Ramos (cell line): ENCODE measurements at regions not wholly inside any gene's neighbourhood (a gene's known extent, or its start where the extent isn't known, plus 50 kb on each side); places are given as distances from the start of the nearest gene placed in this dataset.

Source experiments
- in situ Hi-C: fragments of 300-500 bp; cut with MboI; formaldehyde crosslinking; loops from one replicate; pipeline ENCODE4 v1.14.3; 2022; ENCODE audit warnings: low sequenced_read_pairs; ENCODE audit not compliant: unreplicated experiment

DNA sequence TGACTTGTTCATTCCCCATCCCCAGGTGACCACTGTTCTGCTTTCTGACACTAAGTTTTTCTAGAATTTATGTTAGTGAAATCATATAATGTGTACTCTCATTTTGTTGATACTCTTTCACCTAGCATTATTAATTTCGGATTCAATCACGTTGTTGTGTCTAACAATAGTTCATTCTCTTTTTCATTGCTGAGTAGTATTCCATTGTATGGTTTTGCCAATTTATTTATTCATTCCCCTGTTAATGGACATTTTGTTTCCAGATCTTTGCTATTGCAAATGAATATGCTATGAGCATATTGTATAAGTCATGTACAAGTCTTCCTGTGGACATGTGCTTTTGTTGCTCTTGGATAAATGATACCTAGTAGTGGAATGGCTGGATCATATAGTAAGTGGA, 146.4 kb downstream of the FAM204A start:
- in situ Hi-C loops: no loop called here

DNA sequence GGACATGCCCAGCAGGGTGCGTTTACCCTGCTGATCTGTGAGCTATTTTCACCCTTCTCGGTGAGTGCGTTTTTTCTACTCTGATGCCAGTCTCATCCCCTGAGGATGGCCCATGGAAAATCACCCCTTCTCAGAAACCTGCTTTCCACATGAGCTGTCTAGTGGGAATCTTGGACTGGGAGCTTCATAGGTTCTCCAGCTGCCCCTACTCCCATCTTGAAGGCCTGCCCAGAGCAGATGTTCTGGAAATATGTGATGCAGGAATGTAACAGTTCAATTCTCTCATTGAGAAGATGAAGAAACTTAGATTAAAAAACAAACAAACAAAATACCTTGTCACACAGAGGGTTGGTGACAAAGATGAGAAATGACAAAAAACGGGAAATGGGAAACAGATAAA, 146.9 kb upstream of the RAB11FIP2 start:
- in situ Hi-C loops: no loop called here

DNA sequence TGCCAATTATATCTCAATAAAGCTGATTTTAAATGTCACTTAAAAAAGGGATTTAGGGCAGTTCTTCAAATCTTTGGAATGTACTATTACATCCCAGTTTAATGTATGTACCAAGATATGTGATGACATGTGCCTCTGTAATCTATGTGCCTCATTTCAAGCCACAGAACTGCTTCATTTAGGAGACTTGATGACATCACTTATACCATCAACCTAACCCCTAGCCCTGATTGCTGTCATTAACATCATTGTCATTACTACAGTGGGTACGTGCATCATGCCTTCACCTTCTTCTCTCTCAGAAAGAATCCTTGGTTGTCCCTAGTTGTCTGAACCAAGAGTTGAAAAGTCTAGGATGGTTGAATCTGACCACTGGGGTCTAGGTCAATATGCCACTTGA, 134.3 kb upstream of the RAB11FIP2 start:
- in situ Hi-C loops: no loop called here

DNA sequence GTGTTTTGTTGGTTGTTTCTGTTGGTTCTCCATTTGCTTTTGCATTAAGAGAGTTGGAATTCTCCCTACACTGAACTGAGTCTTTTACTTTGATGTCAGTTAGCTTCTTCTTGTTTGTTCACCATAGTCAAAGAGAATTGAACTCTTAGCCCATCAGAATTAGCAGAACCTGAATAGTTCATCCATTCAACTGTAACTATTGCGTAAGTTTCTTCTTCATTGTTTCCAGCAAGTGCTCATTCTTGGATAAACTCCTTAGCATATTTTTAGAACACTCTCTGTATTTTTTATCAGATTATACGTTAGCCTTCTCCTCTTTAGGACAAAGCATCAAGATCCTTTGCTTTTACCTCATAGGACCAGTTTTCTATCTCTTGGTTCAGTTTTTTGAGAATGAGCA, 128.4 kb upstream of the RAB11FIP2 start:
- in situ Hi-C loops: no loop called here

DNA sequence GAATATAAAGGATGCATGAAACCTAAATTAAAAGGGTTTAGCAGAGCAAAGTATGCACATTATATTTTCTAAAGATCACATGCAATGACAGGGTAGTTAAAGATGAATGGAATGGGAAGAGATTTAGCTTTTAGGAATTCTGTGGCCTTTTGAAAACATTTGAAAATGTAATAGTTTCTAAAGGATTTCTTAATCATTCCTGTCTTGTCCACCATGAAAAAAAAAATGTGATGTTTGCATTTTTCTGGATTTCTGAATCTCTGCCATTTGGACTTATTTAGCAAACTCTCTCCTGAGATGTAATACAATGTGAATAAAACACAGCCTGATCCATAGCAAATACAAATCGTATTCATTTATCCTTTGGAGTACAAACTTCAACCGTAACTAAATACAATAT, 126.6 kb upstream of the RAB11FIP2 start:
- in situ Hi-C loops: no loop called here

DNA sequence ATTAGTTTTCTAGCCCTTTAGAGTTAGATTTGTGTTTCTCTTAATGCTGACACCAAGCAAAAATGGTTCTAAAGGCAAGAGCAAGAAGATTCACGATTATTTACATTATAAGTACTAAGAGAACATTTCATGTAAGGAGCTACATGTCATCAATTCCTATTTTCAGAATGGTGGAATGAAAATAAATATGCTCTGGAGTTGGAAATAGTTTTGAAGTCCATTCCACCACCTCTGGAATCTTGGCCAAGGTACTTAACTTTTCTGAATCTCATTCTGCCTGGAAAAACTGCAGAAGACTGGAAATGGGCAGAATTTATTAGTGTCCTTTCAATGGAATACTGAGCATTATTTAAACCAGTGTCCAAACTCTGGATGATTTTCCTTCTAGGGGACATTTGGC, 125.1 kb upstream of the RAB11FIP2 start:
- in situ Hi-C loops: no loop called here

DNA sequence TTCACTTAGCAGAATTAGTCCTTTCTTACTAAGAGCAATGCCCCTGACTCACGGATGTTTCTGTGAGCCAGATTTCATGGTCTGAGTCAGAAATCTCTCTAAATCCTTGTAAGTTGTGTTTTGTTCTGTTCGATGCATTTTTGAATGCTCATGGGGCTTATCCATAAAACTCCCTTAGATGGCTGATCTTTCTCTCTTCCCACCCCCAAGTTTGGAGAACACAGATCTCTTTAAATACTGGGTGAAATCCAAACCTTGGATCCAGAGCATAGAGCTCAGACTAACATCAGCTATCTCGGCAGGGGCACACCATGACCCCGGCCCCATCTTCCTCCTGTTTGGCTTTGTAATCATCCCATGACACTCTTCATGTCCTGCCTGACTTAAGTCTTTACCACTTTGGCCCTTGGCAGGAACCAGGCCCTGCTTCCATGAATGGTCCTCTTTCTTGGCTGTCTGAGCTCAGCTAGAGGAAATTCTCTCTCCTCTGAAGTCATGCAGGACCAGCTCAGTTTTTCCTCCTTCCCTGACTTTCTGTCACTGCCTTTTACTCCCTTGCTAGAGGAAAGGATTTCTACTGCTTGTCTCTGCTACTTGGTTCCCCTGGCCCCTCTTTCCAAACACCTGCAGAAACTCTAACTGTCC, 120.4 kb upstream of the RAB11FIP2 start:
- in situ Hi-C loops: no loop called here

DNA sequence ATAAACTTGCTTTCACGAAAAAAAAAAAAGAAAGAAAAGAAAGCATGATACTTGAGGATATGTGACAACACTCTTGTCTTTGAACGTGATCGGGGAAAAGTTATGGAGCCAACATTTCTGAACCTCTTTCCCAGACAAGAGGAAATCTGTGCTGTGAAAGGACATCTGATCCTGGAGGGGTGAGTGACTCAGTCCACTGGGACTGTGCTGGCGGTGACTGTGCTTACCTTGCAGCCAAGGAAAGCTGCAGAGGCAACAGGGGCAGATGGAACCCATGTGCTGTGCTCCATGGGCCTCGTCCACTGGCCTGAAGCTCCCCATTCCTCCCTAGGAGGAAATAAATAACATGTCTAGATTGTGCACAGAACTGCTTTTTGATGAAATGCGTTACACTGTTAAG, 116.5 kb upstream of the RAB11FIP2 start:
- in situ Hi-C loops: no loop called here

DNA sequence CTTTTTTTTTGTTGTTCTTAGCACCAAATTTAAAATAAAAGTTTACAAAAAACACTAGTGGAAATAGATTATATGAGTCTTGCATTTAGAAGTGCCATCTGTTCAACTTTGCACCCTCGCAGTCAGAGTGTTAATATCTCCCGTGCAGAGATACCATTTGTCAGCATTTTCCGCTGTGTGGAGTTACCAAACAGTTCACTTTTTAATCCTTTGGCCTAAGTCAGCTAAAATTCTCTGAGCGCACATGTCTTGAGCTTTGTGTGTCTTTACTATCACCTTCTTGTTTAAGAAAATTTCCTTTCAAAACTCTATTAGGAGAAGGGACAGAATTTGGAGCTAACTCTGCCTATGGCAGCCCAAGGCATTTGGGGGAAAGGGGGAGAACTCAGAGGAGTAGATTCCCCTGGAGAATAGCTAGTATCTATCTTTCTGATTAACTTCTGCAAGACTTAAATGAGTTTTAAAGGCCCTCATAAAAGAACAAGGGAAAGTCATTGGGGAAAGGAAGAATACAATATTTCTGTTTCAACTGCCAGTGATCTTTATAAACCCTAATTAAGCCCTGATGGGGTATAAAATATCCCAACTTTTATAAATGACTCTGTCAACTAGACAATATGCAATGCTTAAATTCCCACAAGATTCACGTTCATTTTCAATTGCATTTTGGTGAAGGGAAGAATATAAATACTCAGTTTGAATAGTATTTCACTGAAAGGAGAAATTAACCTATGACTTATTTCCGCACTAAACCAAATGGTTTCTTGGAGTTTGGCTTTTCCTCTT, 114.9 kb upstream of the RAB11FIP2 start:
- in situ Hi-C loops: no loop called here

DNA sequence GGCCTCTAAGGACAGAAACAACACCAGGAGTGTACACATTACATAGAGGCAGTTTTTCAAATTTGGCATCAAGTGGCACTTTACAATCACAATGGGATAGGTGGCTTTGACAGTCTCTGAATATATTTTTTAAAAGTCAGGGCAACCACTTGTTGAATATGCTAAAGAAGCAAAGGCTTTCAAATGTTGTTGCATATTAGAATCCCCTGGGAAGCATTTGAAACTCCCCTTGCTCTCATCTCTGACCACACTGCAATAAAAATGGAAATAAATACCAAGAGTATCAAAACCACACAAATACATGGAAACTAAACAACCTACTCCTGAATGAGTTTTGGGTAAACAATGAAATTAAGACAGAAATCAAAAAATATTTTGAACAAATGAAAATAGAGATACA, 106.5 kb upstream of the RAB11FIP2 start:
- in situ Hi-C loops: no loop called here

DNA sequence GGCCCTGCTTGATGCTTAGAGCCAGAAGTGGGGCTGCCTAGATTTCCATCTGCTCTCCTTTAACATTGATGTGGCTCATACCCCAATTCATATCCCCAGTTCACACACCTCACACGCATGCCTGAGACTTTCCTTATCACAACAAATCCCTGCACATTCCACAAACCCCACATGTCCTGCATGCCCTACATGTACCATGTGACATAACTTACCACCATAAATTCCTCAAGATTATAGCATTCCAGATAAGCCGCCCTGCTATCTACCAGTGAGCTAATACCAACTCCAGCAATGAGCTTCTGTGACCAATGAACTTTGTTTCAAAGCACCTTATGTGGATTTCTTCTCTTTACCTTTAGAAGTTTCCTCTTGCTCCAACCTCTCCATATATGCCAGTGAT, 104.7 kb upstream of the RAB11FIP2 start:
- in situ Hi-C loops: no loop called here

DNA sequence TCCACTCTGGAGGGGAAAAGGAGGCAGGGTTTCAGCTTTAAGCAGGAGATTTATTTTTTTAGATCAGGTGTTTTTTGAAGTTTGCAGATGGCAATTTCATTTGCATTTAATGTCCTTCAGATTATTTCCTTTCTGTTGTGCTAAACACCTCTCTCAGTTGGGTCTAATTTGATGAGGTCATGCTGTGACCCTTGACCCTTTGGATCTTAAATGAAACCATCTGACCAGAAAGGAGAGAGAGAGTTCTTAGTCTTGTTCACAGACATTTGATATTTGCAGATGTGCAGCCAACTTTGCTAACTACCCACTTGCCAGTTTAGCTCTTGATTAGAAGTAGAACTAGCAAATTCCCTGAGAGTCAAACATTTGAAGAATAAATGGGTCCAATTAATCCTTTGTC, 101.5 kb upstream of the RAB11FIP2 start:
- in situ Hi-C loops: no loop called here

DNA sequence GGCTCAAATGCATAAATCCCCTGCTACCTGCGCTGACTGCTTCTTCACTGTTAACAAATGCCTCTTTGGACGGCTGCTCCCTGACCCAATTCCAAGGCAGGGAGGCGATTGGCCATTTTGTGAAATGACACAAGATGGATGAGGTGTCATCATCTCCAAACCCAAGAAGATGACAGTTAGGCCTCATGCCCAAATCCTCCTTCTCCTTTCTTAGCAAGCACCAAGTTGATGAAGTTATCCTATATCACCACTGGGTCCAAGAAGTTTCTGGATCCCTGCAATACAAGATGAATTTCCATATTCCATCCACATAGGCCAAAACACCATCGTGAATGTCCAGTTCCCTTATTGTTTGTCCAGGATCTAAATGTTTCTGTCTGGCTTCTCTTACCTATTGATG, 98.5 kb upstream of the RAB11FIP2 start:
- in situ Hi-C loops: no loop called here

DNA sequence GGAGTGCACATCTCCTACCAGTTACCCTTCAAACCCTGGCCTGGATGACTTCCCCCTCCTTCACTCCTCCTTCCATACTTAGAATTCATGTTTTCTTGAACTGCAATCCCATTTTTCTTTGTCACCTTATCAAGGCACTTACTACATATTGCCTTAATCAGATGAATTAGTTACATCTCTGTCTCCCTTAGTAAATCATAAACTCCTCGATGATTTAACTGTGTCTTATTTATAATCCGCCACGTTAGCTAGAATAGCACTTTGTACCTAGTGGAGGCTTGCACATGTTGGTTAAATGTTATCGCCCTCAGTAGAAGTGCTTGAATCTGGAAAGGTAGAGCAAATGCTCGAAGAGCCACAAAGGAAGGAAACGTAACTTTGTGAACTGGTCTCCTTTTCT, 94.7 kb upstream of the RAB11FIP2 start:
- in situ Hi-C loops: no loop called here

DNA sequence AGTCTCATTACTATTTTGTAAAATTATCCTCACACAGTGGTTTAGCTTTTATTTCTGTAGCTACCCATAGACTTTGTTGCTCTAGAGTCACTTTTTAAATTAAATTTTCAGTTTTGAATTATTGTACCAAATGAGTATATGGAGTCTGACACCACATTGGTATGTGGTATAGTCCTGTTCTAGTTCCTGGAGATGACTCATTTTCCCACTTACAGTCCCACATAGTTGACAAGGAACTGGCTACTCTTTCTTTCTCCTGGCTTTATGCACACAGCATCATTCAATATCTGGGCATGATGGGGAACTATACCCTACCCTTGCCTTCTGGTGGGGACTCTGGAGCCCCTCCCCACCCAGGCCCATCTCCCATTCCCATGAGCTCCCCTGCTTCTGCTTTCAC, 92.6 kb upstream of the RAB11FIP2 start:
- in situ Hi-C loops: no loop called here

DNA sequence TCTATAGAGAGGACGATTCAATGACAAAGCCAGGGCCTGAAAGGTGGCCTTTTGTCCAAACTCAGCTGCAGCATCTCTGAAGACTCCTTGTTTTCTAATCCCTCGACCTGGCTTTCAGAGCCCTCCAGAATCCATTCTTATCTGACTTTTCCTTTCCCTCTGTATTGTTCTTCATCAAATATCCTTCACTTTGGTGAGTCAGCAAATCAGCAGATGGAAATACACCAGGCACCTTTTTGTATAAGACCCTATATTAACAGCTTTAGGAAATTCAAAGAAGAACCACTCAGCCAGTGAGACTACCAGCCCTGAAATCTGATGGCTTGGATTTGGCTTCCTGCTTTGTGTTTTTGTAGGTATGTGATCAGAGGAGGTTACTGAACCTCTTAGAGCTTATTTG, 81.9 kb upstream of the RAB11FIP2 start:
- in situ Hi-C loops: no loop called here

DNA sequence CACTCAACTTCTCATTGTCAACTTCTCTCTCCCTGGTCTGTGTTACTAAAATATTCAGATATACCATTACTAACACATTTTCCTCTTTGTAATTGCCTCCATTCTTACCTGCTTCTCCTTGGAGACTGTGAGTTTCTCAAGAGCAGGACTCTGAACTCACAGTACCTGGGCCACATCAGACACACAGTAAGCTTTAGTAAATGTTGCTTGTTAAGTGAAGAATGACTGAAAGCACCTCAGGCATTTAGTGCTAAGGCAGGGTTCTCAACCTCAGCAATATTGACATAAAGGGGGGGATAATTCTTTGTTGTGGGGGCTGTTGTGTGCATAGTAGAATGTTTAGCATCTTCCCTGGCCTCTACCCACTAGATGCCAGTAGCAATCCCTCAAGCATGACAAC, 72.0 kb upstream of the RAB11FIP2 start:
- in situ Hi-C loops: no loop called here

DNA sequence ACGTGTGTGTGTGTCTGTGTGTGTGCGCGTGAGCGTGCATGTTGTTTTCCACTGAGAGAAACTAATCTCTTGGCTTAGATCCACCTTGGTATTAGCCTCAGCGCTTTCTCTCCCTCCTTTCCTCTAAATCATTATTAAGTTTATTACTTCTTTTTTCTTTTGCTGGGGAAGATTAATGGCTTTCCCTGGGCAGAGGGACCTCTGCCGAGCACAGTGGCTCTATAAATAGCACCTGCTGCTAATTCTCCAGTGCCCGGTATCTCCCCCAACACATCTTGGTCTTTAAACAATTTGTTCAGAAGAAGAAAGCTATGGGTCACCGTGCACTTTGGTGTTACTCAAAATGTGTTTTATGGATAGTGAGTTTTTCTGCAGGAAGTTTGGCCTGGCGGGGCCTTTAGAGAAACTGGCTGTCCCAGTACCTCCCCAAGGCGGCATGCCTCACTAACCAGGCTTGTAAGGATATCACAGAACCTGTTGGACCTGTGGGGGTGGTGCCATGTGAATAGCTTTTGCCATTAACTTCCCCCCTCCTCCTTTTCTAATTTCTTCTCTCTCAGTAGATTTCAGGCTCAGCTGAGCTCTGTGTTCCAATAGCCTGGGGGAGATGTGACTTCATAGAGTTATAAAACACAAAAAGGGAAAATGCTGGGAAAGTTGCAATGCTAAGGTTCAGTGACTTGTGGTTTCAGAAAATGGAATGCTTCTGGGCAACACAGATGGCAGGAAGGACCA, 70.1 kb upstream of the RAB11FIP2 start:
- in situ Hi-C loops: no loop called here

DNA sequence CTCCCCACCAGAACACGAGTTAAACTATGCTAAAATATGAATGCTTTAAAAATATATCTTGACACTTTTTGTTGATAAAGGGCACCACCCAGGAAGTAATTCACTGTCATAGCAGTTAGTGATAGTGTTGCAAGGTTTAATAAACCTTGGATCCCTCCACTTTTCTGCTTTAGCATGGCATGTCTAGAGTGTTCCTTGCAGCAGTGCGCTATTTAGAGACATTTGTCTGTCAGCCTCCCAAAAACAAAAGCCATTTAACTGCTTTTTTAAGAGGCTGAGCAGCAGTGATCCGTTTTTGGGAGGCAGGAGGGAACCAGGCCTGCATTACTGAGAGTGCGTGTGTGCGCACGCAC, 69.6 kb upstream of the RAB11FIP2 start:
- in situ Hi-C loops: no loop called here

DNA sequence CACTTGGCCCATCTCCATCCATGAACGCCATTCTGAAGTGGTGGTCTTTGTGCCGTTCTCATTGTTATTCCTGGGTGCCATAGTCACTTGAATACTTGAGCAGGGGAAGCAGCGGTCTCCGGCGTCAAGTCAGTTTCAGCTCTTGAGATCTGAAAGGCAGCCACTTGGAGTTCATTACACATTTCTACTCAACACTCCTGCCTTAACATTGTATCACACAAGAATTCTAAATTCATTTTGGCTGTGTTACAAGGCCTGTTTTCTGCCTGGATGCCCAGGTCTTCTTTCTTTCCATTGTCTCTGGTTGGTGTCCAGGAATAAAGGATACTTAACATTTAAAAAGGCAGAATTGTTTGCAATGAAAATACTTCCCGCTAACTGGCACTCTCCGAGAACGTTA, 69.0 kb upstream of the RAB11FIP2 start:
- in situ Hi-C loops: no loop called here

DNA sequence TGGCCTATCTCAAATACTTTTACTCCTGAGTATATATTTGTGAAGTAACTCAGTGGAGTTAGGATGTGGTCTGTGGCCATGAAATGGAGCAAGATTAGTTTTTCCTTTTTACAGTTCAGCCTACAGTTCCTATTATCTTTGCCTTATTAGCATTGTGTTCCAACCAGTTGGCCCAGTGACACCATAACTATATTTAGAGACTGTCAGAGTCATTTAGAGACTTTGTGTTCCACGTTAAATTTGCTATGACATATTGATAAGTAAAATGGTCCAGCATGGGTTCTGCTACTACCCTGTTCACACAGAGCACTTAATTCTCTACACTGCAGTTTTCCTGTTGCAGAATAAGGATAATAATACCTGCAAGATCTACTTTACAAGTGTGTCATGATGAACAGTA, 68.3 kb upstream of the RAB11FIP2 start:
- in situ Hi-C loops: no loop called here
